G401.6 (cell line): ENCODE measurements at regions not wholly inside any gene's neighbourhood (a gene's known extent, or its start where the extent isn't known, plus 50 kb on each side); places are given as distances from the start of the nearest gene placed in this dataset.

ENCODE experiments used
- FAIRE-seq: peaks from 2 replicates; lab custom pipeline; 2012; peaks lifted over from hg19 to GRCh38; lab: Jason Lieb, UNC

GRCh38 chr2:187873132-187873531, 318.9 kb upstream of the TFPI start:
- no peak for FAIRE-seq

GRCh38 chr2:187874786-187875185, 320.6 kb upstream of the TFPI start:
- no peak for FAIRE-seq

- no peak for FAIRE-seq
Measured at GRCh38 chr2:187875261-187876141, 321.3 kb upstream of the TFPI start.

- FAIRE-seq: no peak
Measured at GRCh38 chr2:187876554-187876953, 322.3 kb upstream of the TFPI start.

- FAIRE-seq: no peak
Measured at GRCh38 chr2:187877391-187877790, 323.2 kb upstream of the TFPI start.

- FAIRE-seq: no peak
Measured at GRCh38 chr2:187878112-187878511, 323.9 kb upstream of the TFPI start.

- no peak for FAIRE-seq
Measured at GRCh38 chr2:187879491-187879890, 325.3 kb upstream of the TFPI start.

- no peak for FAIRE-seq
Measured at GRCh38 chr2:187884003-187884402, 329.8 kb upstream of the TFPI start.

GRCh38 chr2:187890690-187891089, 336.5 kb upstream of the TFPI start:
- FAIRE-seq: no peak

- no peak for FAIRE-seq
Measured at GRCh38 chr2:187900021-187900420, 345.8 kb upstream of the TFPI start.

- FAIRE-seq: no peak
Measured at GRCh38 chr2:187906021-187906420, 351.8 kb upstream of the TFPI start.

- peak; percentile 100 for FAIRE-seq
Measured at GRCh38 chr2:187910922-187911321, 356.7 kb upstream of the TFPI start.

- peak; percentile 58 for FAIRE-seq
Measured at GRCh38 chr2:187912950-187913349, 358.7 kb upstream of the TFPI start.

- FAIRE-seq: no peak
Measured at GRCh38 chr2:187915810-187916209, 361.6 kb upstream of the TFPI start.

- no peak for FAIRE-seq
Measured at GRCh38 chr2:187916799-187917198, 362.6 kb upstream of the TFPI start.

GRCh38 chr2:187917535-187917934, 363.3 kb upstream of the TFPI start:
- no peak for FAIRE-seq

GRCh38 chr2:187918996-187919821, 365.0 kb upstream of the TFPI start:
- FAIRE-seq: no peak

GRCh38 chr2:187920511-187920910, 366.3 kb upstream of the TFPI start:
- FAIRE-seq: no peak

- no peak for FAIRE-seq
Measured at GRCh38 chr2:187922846-187923245, 368.6 kb upstream of the TFPI start.

GRCh38 chr2:187924293-187924692, 367.4 kb upstream of the GULP1 start:
- FAIRE-seq: no peak

GRCh38 chr2:187934236-187934635, 357.4 kb upstream of the GULP1 start:
- FAIRE-seq: no peak

GRCh38 chr2:187934692-187935091, 357.0 kb upstream of the GULP1 start:
- FAIRE-seq: no peak

GRCh38 chr2:187935126-187935525, 356.5 kb upstream of the GULP1 start:
- no peak for FAIRE-seq
